ENCODE measurements at regions not wholly inside any gene's neighbourhood (a gene's known extent, or its start where the extent isn't known, plus 50 kb on each side); places are given as distances from the start of the nearest gene placed in this dataset.

DNA sequence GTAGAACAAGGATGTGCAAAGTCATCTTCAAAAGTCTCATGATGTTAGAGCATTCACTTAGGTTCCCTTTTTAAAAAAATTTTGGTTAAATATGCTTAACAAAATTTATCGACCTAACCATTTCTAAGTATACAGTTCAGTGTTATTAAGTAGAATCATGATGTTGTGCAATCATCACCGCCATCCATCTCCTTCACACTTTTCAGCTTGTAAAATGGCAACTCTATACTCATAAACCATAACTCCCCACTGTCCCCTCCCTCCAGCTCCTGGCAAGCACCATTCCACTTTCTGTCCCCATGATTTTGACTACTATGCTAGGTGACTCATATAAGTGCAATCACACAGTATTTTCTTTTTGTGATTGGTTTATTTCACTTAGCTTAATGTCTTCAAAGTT is 895.0 kb downstream of the TBL1XR1 start:
- TF ChIP-seq, protein P1, sequence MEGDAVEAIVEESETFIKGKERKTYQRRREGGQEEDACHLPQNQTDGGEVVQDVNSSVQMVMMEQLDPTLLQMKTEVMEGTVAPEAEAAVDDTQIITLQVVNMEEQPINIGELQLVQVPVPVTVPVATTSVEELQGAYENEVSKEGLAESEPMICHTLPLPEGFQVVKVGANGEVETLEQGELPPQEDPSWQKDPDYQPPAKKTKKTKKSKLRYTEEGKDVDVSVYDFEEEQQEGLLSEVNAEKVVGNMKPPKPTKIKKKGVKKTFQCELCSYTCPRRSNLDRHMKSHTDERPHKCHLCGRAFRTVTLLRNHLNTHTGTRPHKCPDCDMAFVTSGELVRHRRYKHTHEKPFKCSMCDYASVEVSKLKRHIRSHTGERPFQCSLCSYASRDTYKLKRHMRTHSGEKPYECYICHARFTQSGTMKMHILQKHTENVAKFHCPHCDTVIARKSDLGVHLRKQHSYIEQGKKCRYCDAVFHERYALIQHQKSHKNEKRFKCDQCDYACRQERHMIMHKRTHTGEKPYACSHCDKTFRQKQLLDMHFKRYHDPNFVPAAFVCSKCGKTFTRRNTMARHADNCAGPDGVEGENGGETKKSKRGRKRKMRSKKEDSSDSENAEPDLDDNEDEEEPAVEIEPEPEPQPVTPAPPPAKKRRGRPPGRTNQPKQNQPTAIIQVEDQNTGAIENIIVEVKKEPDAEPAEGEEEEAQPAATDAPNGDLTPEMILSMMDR (IDR thresholded peaks at IDR 0.05) = no peak
- no peak overlapping the region for H3K4me2 ChIP-seq (replicated peaks; ENCODE audit: extremely low read depth, low read length, poor library complexity, severe bottlenecking)
- no peak overlapping the region for H3K27ac ChIP-seq (ENCODE audit: low read depth in 1 of 2, low read length in 2 of 2)
- intact Hi-C loops (cut with micrococcal nuclease) = no loop called here
- Mint-ChIP-seq H3K4me1 (no peaks in the 10 kb centered on the region), H3K27me3 (ENCODE audit: low read depth in 3 of 3) (no peaks in the 10 kb centered on the region), H3K27ac (no peak overlapping the region), H3K9me3 (peaks cover 0 to 2% (median 0%) of the 10 kb centered on the region in 7 donors), H3K36me3 (no peaks in the 10 kb centered on the region), H3K4me3 (no peak overlapping the region)
- H3K79me2 ChIP-seq (ENCODE audit: insufficient read depth, low read length) = no peaks in the 10 kb centered on the region
- no peak overlapping the region for H3K4me3 ChIP-seq (replicated peaks in 1 of 3; ENCODE audit: low read depth in 2 of 3, low read length in 3 of 3)
- H2AFZ ChIP-seq (ENCODE audit: insufficient read depth, low read depth, low read length, poor library complexity, severe bottlenecking) = no peak overlapping the region
- no peak overlapping the region for H3K9ac ChIP-seq (ENCODE audit: insufficient read depth, low read length, poor library complexity, severe bottlenecking)
- H3K9me3 ChIP-seq (replicated peaks in 1 of 2; ENCODE audit: control insufficient read depth in 1 of 2, insufficient read depth in 1 of 2, low read length in 2 of 2) = no peaks in the 10 kb centered on the region
- H3K4me1 ChIP-seq (ENCODE audit: control insufficient read depth in 1 of 2, insufficient read depth in 2 of 2, low read length in 2 of 2) = no peaks in the 10 kb centered on the region
- H3K27me3 ChIP-seq (ENCODE audit: control insufficient read depth in 2 of 2, insufficient read depth in 2 of 2, low read length in 2 of 2) = no peaks in the 10 kb centered on the region
- no peak for DNase-seq
- no CpG with 5 or more reads among the region's 2 CpGs for WGBS (ENCODE audit: insufficient coverage)
- H3K36me3 ChIP-seq (replicated peaks in 1 of 2; ENCODE audit: control insufficient read depth in 1 of 2, insufficient read depth in 2 of 2, low read length in 2 of 2) = no peaks in the 10 kb centered on the region
- H4K20me1 ChIP-seq (ENCODE audit: insufficient read depth, low read length) = no peaks in the 10 kb centered on the region

DNA sequence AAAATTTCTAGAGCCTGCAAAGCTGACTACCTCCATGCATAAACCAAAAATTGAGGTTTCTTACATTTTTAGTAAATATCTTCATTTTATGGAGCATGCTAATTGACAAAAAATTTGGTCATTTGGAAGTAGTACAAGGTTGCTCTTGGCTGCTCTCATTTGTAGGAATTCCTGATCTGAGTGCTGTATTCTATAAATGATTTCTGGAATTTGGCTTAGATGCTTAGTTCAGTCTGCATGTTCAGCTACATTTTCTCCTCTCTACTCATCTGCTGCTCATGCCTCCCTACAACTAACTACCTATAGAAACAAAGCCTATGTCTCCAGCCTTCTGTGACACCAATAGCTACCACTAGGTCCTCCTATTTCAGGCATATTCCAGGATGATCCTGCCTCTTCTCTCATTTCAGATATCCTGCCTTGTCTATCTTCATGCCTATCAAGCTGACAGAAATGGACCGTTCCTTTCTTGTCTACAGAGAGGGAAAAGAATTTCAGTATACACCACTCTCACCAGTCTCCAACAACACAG is 901.1 kb downstream of the TBL1XR1 start:
- peaks cover 0 to 6% of the 10 kb centered on the region in 2 donors for H3K9me3 ChIP-seq (replicated peaks in 1 of 2; ENCODE audit: control insufficient read depth in 1 of 2, insufficient read depth in 1 of 2, low read length in 2 of 2)
- H3K79me2 ChIP-seq (ENCODE audit: insufficient read depth, low read length) = no peaks in the 10 kb centered on the region
- no peak overlapping the region for H3K4me3 Mint-ChIP-seq
- no peaks in the 10 kb centered on the region for H3K27me3 ChIP-seq (ENCODE audit: control insufficient read depth in 2 of 2, insufficient read depth in 2 of 2, low read length in 2 of 2)
- no CpG with 5 or more reads among the region's 1 CpG for WGBS (ENCODE audit: insufficient coverage)
- H3K36me3 ChIP-seq (replicated peaks in 1 of 2; ENCODE audit: control insufficient read depth in 1 of 2, insufficient read depth in 2 of 2, low read length in 2 of 2) = no peaks in the 10 kb centered on the region
- no peaks in the 10 kb centered on the region for H3K36me3 Mint-ChIP-seq
- H4K20me1 ChIP-seq (ENCODE audit: insufficient read depth, low read length) = no peaks in the 10 kb centered on the region
- H3K9me3 Mint-ChIP-seq = peaks cover 0 to 6% (median 3%) of the 10 kb centered on the region in 7 donors
- H3K9ac ChIP-seq (ENCODE audit: insufficient read depth, low read length, poor library complexity, severe bottlenecking) = no peak overlapping the region
- DNase-seq = no peak
- intact Hi-C loops (cut with micrococcal nuclease) = no loop called here
- no peak overlapping the region for H3K4me2 ChIP-seq (replicated peaks; ENCODE audit: extremely low read depth, low read length, poor library complexity, severe bottlenecking)
- H3K27ac ChIP-seq (ENCODE audit: low read depth in 1 of 2, low read length in 2 of 2) = no peak overlapping the region
- H3K27me3 Mint-ChIP-seq (ENCODE audit: low read depth in 3 of 3) = no peaks in the 10 kb centered on the region
- no peak overlapping the region for H3K4me3 ChIP-seq (replicated peaks in 1 of 3; ENCODE audit: low read depth in 2 of 3, low read length in 3 of 3)
- no peaks in the 10 kb centered on the region for H3K4me1 ChIP-seq (ENCODE audit: control insufficient read depth in 1 of 2, insufficient read depth in 2 of 2, low read length in 2 of 2)
- no peak overlapping the region for H2AFZ ChIP-seq (ENCODE audit: insufficient read depth, low read depth, low read length, poor library complexity, severe bottlenecking)
- H3K4me1 Mint-ChIP-seq = no peaks in the 10 kb centered on the region
- no peak overlapping the region for H3K27ac Mint-ChIP-seq
- TF ChIP-seq, protein P1 (IDR thresholded peaks at IDR 0.05) = no peak
